SKM-1 treated with dmso at 0.1 percent for 144 hours (cell line): ENCODE measurements at regions not wholly inside any gene's neighbourhood (a gene's known extent, or its start where the extent isn't known, plus 50 kb on each side); places are given as distances from the start of the nearest gene placed in this dataset.
"Not testable (repeated sequence)": the region's sequence is repeated elsewhere in the genome, so short reads cannot be mapped to it uniquely, and the experiment has no call there.

ENCODE experiments used
- DNase-seq: peaks from one replicate; lab custom pipeline; 2025; ENCODE audit not compliant: unreplicated experiment; lab: John Stamatoyannopoulos, UW

- DNase-seq, result no peak
Observed at GRCh38 chr4:162494935-162495334, 331.1 kb upstream of the FSTL5 start.

GRCh38 chr4:162485486-162485885 lies 321.7 kb upstream of the FSTL5 start:
- no peak for DNase-seq

DNA sequence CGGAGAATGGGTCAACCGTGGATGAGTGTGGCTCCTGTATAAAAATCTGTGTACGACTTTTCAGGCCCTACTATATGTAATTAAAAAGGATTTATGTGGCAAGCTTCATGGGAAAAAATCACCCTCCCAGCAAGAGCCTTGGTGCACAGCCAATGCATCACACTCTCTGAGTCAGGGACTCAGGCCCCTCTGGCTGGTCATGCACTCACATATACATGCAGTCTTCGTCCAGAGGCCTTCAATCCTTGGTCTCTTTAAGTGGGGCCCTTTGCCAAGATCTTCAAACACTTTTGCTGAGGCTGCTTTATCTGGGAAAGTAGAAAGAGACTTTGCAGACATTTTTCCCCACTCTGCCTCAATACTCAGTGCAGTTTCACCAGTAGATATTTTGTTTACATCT lies 311.4 kb upstream of the FSTL5 start:
- no peak for DNase-seq

- DNase-seq, result no peak
Observed at GRCh38 chr4:162469977-162470376, 306.2 kb upstream of the FSTL5 start.

GRCh38 chr4:162465356-162465755 lies 301.6 kb upstream of the FSTL5 start:
- DNase-seq, result not testable (repeated sequence)

DNA sequence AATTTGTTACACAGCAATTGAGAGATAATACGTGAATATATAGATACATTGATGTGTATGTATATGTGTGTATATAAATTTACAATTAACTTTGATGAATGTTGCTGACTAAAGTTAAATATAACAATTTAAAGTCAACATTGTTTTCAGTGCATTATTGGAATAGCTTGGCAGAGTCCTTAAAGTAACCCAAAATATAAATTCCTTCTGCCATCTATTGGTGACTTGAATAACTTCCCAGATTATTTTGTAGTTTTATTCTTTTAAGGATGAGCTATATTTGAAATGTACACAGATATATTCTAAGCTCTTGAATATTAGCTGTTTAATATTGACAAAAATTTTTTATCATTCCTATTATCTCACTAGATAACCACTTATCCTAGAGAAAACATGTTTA lies 298.2 kb upstream of the FSTL5 start:
- DNase-seq, result peak; percentile 24

DNA sequence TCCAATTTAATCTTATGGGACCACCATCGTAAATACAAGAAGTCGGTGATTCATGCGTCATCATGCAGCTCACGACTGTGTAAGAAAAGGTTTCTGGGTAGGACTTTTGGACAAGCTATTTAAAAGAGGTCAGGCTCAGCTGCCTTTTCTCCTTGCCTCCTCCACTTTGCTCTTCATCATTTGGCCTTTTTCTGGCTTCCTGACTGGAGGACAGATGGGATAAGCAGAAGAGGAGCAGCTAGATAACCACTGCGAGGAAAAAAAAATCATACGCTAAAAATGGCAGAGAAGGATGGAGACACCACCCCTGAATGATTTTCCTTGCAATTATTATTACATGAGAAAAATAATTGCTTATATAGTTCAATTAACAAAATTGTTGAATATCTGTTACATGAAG lies 294.3 kb upstream of the FSTL5 start:
- DNase-seq, result no peak

DNA sequence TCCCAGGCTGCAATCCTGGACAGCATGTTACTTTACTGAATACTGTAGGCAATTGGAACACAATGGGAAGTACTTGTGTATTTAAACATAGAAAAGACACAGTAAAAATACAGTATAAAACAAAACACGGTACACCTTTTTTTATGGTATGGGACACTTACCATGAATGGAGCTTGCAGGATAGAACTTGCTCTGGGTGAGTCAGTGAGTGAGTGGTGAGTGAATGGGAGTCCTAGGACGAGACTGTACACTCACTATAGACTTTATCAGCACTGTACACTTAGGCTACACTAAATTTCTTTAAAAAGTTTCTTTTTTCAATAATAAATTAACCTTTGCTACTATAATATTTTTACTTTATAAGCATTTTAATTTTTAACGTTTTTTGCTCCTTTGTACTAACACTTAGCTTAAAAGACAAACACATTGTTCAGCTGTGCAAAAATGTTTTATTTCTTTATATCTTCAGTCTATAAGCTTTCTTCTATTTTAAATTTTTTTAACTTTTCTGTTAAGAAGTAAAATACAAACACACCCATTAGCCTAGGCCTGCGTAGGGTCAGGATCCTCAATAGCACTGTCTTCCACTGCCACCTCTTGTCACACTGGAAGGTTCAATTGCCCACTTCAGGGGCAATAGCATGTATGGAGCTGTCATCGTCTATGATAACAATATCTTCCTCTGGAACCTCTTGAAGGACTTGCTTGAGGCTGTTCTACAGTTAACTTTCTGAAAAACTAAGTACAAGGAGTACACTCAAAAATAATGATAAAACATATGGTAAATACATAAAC lies 293.5 kb upstream of the FSTL5 start:
- DNase-seq, result no peak

GRCh38 chr4:162456106-162456505 lies 292.3 kb upstream of the FSTL5 start:
- DNase-seq, result no peak

DNA sequence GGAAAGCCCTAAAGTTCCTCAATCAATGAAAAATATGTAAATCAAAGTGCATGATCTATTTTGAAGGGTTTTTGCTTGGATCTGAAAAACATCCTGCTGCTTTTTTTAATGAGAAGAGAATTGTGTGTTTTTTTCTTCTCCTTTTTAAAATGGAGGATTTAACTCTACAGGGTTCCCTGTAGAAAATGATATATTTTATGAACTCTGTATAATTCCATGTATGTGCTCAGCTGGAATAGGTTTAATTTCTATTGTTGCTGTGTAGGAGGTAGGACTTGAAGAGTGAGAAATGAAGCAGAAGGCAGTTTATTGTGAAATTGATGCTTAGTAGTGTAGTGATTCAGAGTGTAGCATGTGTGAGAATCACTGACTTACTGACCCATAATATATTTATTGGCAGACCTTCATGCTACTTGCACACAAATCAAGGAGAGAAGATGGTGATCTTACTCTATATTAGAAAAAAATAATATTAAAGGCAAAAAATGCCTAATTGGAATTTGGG lies 286.8 kb upstream of the FSTL5 start:
- no peak for DNase-seq

- no peak for DNase-seq
Observed at GRCh38 chr4:162443510-162443909, 279.7 kb upstream of the FSTL5 start.

- no peak for DNase-seq
Observed at GRCh38 chr4:162442128-162442527, 278.3 kb upstream of the FSTL5 start.

GRCh38 chr4:162422312-162422711 lies 258.5 kb upstream of the FSTL5 start:
- DNase-seq, result no peak

DNA sequence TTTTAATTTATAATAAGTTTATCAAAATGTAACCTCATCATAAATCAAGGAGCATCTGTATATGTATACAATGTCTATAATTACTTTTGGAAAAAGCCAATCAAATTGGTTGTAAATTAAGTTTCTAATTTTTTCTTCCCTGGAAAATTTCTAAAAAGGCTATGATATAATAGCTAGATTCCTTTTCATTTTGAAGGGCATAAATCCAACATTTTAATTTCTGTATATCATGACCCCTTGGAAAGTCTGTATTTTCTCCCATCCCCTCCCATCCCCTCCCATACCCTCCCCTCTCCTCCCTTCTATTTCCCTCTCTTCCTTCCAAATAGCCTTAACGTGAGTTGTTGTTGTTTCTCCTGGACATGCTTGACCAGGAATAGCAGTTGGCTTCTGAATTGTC lies 247.1 kb upstream of the FSTL5 start:
- no peak for DNase-seq

DNA sequence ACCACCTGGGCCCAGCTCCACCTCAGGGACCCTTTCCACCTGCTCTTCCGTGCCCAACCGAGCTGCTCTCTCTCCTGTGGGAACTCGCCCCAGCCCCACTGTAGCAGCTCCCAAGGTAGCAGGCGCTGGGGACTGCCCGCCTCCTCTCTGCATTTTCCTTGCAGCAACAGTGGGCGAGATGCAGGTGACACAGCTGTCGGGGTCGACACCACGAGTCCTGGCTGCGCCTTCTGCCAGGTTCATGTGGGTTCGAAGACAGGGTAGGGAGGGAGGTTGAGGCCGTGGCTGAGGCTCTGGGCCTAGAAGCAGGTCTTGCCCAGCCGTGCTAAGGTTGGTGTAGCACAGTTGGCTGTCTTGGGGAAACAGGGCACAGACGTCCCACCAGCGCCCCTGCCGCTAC lies 245.2 kb upstream of the FSTL5 start:
- DNase-seq, result no peak

DNA sequence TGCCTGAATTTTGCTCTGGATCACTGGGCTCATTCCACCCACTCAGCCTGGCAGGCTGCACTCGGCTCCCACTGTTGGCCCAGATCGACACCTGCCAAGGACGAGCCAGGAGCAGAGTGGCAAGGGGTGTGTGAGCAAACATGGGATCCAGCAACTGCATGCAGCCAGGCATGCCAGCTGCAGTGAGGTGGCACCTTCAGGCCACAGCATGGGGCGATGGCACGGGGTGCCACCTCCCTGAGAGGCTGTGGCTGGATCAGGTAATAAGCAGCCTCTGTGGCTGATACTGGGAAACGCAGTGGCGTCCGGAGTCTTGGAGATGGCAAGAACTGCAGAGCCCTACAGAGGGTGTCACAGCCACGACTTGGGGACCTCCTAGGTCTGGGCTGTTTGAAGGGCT lies 244.5 kb upstream of the FSTL5 start:
- DNase-seq, result no peak

GRCh38 chr4:162406637-162407365 lies 243.0 kb upstream of the FSTL5 start:
- DNase-seq, result no peak

- DNase-seq, result peak; percentile 8
Observed at GRCh38 chr4:162403932-162404331, 240.1 kb upstream of the FSTL5 start.

DNA sequence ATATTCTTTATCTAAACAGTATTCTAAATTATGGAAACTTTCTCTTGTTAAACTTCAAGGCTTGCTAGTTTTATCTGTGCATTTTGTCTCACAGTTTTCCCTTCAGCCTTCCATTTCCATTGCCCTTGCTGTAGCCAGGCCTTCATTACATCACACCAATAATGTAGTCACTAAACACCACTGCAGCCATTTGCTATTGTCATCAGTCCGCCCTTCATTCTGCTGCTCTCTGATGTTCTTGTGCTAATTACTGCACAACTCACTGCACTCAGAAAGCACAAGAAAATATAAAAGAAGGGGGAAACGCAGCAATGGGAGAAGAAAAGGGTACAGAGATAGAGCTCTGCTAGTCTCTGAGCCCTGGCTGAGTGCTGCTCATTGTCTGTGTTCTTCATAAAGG lies 239.6 kb upstream of the FSTL5 start:
- no peak for DNase-seq

GRCh38 chr4:162401021-162401420 lies 237.2 kb upstream of the FSTL5 start:
- peak; percentile 46 for DNase-seq

DNA sequence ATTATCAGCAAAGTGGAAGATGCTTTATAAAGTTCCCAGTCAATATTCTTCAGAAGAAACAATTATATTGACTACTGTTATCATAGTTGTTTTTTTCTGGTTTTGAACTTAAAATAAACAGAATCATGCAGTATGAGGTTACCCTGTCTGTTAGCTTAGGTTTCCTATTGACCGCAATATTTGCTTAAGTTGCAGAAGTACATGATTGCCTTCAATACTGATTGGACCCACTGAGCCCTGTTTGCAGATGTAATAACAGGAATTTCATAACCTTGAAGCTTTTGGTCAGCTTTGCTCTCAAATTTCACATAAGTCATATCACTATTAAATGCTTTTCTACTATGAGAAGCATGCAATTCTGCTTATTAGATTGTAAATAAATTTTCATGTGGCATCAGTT lies 229.1 kb upstream of the FSTL5 start:
- DNase-seq, result no peak

GRCh38 chr4:162366146-162366545 lies 202.3 kb upstream of the FSTL5 start:
- peak; percentile 89 for DNase-seq
